ENCODE measurements at regions not wholly inside any gene's neighbourhood (a gene's known extent, or its start where the extent isn't known, plus 50 kb on each side); places are given as distances from the start of the nearest gene placed in this dataset.

DNA sequence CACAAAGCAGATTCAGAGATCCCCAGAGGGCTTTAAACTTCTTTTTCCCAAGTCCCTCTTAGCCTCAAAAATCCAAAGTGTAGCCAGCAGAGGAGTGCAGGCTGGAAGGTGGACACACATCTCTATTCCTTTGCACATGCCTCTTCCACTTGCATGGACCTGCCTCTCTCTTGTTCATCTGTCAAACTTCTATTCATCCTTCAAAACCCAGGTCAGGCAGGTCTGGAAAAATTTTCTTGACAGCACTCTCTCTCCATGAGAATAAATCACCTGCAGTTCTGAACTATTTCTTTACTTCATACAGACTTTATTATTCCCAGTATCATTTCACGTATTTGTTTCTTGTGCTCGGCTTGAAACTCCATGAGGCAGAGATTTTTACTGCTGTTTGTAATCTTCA lies 127.5 kb downstream of the SS18 start:
- POLR2A ChIA-PET: no interaction called here
- H3K4me3 Mint-ChIP-seq: no peak overlapping the region
- DNase-seq: no peak
- no peaks in the 10 kb centered on the region for H3K4me1 Mint-ChIP-seq
- no peak for ATAC-seq (ENCODE audit: low read depth)
- no peak overlapping the region for H3K27ac Mint-ChIP-seq
- H3K27me3 Mint-ChIP-seq: peaks cover 37% of the 10 kb centered on the region
- H3K9me3 Mint-ChIP-seq: no peaks in the 10 kb centered on the region
- H3K36me3 Mint-ChIP-seq: no peaks in the 10 kb centered on the region

DNA sequence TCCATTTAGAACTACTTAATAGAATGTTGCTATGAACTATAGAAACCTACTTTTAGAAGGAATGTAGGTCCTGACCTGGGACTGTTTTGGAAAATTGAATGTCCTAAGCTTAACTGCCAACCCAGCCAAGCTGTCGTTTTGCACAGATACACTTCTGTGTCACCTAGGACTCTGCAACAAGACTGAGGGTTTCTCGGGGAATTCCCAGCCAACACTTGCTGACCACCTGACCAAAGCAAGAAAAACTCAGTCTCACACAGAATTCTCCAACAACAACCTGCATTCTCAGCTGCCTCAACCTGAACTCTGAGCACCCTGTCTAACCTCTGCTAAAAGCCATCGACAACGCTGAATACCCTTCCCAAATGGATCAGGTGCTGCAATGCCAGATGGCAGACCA lies 128.2 kb downstream of the SS18 start:
- Mint-ChIP-seq H3K36me3 (no peaks in the 10 kb centered on the region), H3K27me3 (peaks cover 30% of the 10 kb centered on the region), H3K27ac (no peak overlapping the region), H3K9me3 (no peaks in the 10 kb centered on the region), H3K4me3 (no peak overlapping the region), H3K4me1 (no peaks in the 10 kb centered on the region)
- POLR2A ChIA-PET: no interaction called here
- ATAC-seq (ENCODE audit: low read depth): no peak
- no peak for DNase-seq

DNA sequence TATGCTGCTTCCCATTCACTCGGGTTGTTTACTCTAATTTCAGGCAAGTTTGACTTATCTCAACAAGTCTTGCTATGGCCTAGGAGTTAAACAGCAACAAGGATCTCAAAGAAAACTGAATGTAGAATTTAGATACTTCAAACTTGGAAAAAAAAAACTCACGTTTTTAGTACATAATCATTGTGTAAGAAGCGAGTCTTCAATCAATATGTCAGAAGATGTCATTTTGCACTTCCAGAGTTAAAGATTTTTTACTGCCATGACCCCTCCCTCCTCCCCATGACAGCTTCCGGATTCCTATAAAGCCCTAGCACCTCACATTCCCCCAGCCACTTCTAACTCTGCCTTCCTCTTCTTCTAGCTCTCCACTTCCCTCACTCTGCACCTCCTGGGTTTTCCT lies 133.4 kb downstream of the SS18 start:
- no peak overlapping the region for H3K4me3 Mint-ChIP-seq
- peaks cover 8% of the 10 kb centered on the region for H3K4me1 Mint-ChIP-seq
- H3K36me3 Mint-ChIP-seq: no peaks in the 10 kb centered on the region
- ATAC-seq (ENCODE audit: low read depth): no peak
- H3K9me3 Mint-ChIP-seq: no peaks in the 10 kb centered on the region
- peaks cover 4% of the 10 kb centered on the region for H3K27me3 Mint-ChIP-seq
- no peak overlapping the region for H3K27ac Mint-ChIP-seq
- no peak for DNase-seq
- POLR2A ChIA-PET: no interaction called here

DNA sequence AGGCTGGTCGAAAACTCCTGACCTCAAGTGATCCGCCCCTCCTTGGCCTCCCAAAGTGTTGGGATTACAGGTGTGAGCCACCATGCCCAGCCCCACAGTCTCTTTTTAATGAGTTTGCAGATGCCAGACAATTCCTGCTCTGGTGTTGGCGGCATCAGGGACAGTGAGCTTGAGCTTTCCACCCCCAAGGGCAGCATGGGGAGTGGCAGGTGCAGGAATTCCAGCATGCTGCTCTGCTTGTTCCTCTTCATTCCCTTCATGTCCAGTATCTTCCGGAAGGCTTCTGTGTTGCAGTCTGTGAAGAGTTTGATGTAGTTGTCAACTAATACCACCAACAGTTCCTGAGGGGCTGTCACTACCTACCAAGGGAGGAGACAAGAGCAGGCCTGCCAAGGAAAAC lies 137.3 kb downstream of the SS18 start:
- POLR2A ChIA-PET: no interaction called here
- H3K9me3 Mint-ChIP-seq: no peaks in the 10 kb centered on the region

DNA sequence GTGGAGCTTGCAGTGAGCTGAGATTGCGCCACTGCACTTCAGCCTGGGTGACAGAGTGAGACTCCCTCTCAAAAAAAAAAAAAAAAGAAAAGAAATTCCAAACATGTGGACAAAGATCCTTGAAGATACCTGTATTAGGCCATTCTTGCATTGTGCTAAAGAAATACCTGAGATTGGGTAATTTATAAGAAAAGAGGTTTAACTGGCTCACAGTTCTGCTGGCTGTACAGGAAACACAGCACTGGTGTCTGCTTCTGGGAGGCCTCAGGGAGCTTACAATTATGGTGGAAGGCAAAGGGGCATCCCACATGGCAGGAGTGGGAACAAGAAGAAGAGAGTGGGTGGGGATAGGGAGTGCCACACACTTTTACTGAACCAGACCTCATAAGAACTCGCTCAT lies 140.1 kb downstream of the SS18 start:
- Mint-ChIP-seq H3K4me3 (no peak overlapping the region), H3K4me1 (peaks cover 8% of the 10 kb centered on the region), H3K9me3 (no peaks in the 10 kb centered on the region), H3K27me3 (peaks cover 12% of the 10 kb centered on the region), H3K27ac (no peak overlapping the region), H3K36me3 (no peaks in the 10 kb centered on the region)
- POLR2A ChIA-PET: no interaction called here
- no peak for ATAC-seq (ENCODE audit: low read depth)
- DNase-seq: no peak

More for the DNA sequence above, 137.3 kb downstream of the SS18 start:
- Mint-ChIP-seq H3K27ac (no peak overlapping the region), H3K27me3 (peaks cover 4% of the 10 kb centered on the region), H3K36me3 (no peaks in the 10 kb centered on the region), H3K4me3 (no peak overlapping the region), H3K4me1 (peaks cover 8% of the 10 kb centered on the region)
- no peak for DNase-seq
- ATAC-seq (ENCODE audit: low read depth): no peak

DNA sequence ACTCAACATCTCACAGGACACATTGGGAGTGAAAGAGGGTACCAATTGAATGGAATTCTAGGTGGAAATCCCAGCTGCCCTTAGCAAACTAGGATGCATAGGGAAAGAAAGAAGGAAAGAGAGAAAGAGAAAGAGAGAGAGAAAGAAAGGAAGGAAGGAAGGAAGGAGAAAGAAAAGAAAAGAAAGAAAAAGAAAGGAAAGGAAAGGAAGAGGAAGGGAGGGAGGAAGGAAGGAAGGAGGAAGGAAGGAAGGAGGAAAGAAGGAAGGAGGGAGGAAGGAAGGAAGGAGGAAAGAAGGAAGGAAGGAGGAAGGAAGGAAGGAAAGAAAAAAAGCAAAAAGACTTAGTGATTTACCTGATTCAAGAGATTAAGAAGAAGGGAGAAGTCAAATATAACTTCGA lies 143.9 kb downstream of the SS18 start:
- Mint-ChIP-seq H3K4me1 (no peaks in the 10 kb centered on the region), H3K9me3 (no peaks in the 10 kb centered on the region), H3K27me3 (peaks cover 20% of the 10 kb centered on the region), H3K36me3 (no peaks in the 10 kb centered on the region), H3K27ac (no peak overlapping the region), H3K4me3 (no peak overlapping the region)
- ATAC-seq (ENCODE audit: low read depth): no peak
- DNase-seq: no peak
- POLR2A ChIA-PET: no interaction called here

DNA sequence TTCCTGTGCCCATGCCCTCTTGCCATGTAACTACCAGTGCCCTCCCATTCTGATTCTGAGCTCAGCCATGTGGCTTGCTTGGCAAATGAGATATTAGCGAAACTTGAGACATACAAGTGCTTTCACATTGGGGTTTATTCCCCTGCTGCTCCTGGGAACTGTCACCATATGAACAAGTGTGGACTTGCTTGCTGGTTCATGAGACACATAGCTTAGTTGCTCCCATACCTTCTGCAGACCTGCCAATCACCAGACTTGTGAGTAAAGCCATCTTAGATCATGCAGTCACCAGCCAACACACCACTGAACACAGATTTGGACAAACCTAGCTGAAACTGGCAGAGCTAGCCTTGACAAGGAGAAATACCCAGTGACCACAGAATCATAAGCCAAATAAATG lies 155.1 kb downstream of the SS18 start:
- POLR2A ChIA-PET: no interaction called here
- no peak overlapping the region for H3K4me3 Mint-ChIP-seq
- H3K36me3 Mint-ChIP-seq: no peaks in the 10 kb centered on the region
- ATAC-seq (ENCODE audit: low read depth): no peak
- no peaks in the 10 kb centered on the region for H3K9me3 Mint-ChIP-seq
- no peak overlapping the region for H3K27ac Mint-ChIP-seq
- no peaks in the 10 kb centered on the region for H3K4me1 Mint-ChIP-seq
- H3K27me3 Mint-ChIP-seq: peaks cover 20% of the 10 kb centered on the region
- DNase-seq: no peak

DNA sequence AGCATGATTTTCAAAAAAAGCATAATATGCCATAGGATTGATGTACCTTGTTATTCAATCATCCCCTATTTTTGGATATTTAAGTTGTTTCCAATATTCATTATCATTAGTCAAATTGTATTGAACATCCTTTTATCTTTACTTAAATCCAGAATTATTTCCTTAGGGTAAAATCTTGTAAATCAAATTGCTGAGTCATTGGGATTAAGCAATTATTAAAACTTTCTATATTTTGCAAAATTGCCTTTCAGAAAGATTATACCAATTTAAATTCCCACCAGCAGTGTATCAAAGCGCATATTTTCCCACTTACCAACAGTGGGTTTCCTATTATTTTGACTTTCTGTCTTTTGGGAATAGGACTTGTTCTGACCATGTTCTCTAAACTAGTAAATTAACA lies 159.3 kb downstream of the SS18 start:
- Mint-ChIP-seq H3K36me3 (no peaks in the 10 kb centered on the region), H3K4me1 (peaks cover 7% of the 10 kb centered on the region), H3K27ac (no peak overlapping the region), H3K4me3 (no peak overlapping the region), H3K9me3 (no peaks in the 10 kb centered on the region), H3K27me3 (peaks cover 17% of the 10 kb centered on the region)
- POLR2A ChIA-PET: no interaction called here
- ATAC-seq (ENCODE audit: low read depth) (no peak), DNase-seq (no peak)

DNA sequence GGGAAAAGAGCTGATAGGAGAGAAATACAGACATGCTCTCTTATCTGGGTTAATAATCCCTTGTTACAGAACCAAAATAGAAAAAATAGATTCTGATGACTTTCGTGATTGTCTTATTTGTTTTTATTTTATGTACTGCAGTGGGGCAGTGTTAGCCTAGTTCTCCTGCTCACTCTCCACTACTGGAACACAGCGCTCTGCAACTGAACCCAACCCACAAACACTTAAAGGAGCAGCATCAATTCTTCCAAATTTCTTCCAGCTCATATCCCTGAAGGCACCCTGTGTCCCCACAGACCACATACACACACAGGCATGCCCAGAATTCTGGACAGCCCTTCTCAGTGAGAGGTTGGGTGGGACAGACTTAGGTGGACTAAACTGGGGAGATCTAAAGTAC lies 160.6 kb downstream of the SS18 start:
- POLR2A ChIA-PET: no interaction called here
- no peak for DNase-seq
- no peaks in the 10 kb centered on the region for H3K9me3 Mint-ChIP-seq
- peaks cover 7% of the 10 kb centered on the region for H3K4me1 Mint-ChIP-seq
- no peak for ATAC-seq (ENCODE audit: low read depth)
- H3K27me3 Mint-ChIP-seq: peaks cover 17% of the 10 kb centered on the region
- no peak overlapping the region for H3K4me3 Mint-ChIP-seq
- H3K27ac Mint-ChIP-seq: no peak overlapping the region
- no peaks in the 10 kb centered on the region for H3K36me3 Mint-ChIP-seq

DNA sequence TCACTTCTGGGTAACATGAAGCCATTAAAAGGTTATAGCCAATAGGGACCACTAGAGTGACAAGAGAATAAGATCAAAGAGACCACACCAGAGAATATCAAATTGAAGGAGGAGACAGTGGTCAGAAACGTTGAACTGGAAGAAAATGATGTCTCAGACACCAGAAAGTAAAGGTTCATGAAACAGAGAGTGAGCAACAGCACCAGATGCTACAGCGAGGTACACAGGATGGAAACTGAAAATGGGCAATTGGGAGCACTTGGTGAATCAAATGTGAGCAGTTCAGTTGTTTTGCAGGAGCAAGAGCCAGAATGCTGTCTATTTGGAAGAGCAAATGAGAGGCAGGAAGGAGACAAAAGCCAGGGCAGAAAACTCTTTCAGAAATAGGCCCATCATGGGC lies 162.6 kb downstream of the SS18 start:
- H3K9me3 Mint-ChIP-seq: no peaks in the 10 kb centered on the region
- no peak overlapping the region for H3K4me3 Mint-ChIP-seq
- peaks cover 7% of the 10 kb centered on the region for H3K4me1 Mint-ChIP-seq
- ATAC-seq (ENCODE audit: low read depth) (no peak), DNase-seq (no peak)
- POLR2A ChIA-PET: no interaction called here
- H3K36me3 Mint-ChIP-seq: no peaks in the 10 kb centered on the region
- H3K27ac Mint-ChIP-seq: no peak overlapping the region
- H3K27me3 Mint-ChIP-seq: peaks cover 14% of the 10 kb centered on the region

DNA sequence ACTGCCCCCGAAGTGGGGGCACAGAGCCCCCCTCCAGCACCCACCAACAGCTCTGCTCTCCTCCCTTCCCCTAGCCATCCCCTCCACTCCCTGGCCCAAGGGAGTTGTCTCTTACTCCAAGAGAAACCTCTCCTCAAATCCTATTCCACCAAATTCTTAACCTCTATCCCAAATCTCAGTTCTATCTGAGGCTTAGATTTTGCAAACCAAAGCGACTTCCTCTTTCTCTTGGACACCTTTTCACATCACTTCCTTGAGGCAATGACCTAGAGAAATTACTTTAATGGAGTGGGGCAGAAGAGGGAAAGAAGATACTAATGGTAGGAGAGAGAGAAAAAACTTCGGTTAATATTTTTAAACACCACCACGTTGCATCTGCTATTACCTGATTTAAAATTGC lies 167.2 kb downstream of the SS18 start:
- ATAC-seq (ENCODE audit: low read depth) (no peak), DNase-seq (no peak)
- Mint-ChIP-seq H3K9me3 (no peaks in the 10 kb centered on the region), H3K4me1 (peaks cover 7% of the 10 kb centered on the region), H3K36me3 (no peaks in the 10 kb centered on the region), H3K27ac (no peak overlapping the region), H3K4me3 (no peak overlapping the region), H3K27me3 (peaks cover 2% of the 10 kb centered on the region)
- POLR2A ChIA-PET: no interaction called here

DNA sequence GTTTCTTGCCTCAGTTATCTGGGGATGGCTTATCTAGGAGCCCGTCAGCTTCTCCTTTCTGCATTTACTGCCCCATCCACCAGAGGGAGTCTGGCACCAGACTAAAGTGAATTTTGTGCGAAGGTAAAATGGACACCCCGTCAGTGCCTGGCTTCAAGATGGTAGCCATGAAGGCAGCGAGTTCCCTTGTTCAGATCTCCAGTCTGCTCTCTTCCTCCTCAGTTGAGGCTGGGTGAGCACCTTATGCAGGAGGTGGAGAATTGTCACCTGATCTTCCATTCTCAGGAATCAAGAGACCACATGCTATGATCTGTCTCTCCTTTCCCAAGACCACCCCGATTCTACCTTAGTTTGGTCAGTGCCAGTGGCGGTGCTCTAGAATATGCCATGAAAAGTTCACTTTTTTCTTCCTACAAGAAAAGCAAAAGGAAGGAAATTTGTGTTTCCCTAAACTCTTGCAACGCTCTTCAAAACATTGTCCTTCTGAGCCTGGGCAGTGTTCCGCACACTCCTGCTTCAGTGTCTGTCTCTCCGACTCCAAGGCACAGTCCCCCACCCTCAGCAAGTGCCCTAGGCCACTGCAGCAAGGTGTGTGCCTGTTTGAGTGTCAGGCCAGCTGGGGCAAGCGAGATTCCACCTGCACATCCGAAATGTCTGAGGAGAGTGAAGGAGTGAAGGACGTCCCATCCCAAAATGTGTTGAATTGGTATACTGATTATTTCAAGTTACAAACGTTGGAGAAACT lies 168.6 kb downstream of the SS18 start:
- ATAC-seq (ENCODE audit: low read depth) (peak; percentile 22), DNase-seq (peak; percentile 31)
- H3K4me3 Mint-ChIP-seq: no peak overlapping the region
- H3K36me3 Mint-ChIP-seq: no peaks in the 10 kb centered on the region
- H3K4me1 Mint-ChIP-seq: no peaks in the 10 kb centered on the region
- no peaks in the 10 kb centered on the region for H3K9me3 Mint-ChIP-seq
- POLR2A ChIA-PET: no interaction called here
- H3K27me3 Mint-ChIP-seq: peaks cover 2% of the 10 kb centered on the region
- H3K27ac Mint-ChIP-seq: no peak overlapping the region

DNA sequence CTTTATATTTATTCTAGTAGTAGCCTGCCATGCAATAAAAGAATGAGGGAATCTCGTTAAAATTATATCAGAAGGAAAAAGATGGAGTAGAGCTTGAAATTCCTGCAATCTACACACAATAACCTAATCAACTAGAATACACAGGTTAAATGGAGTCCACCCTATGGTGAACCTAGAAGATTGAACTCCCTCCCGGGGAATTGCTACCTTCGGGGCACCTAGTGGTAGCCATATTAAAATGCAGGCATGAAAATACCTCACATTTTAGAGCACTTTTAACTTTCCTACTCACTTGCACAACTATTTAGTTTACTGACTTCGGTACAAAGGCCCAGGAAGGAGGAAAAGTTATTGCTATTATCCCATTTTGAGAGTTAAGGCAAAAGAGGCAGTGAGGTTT lies 174.5 kb downstream of the SS18 start:
- no peaks in the 10 kb centered on the region for H3K4me1 Mint-ChIP-seq
- POLR2A ChIA-PET: no interaction called here
- no peaks in the 10 kb centered on the region for H3K9me3 Mint-ChIP-seq
- H3K27ac Mint-ChIP-seq: no peak overlapping the region
- DNase-seq: no peak
- no peak overlapping the region for H3K4me3 Mint-ChIP-seq
- H3K27me3 Mint-ChIP-seq: peaks cover 2% of the 10 kb centered on the region
- no peak for ATAC-seq (ENCODE audit: low read depth)
- H3K36me3 Mint-ChIP-seq: no peaks in the 10 kb centered on the region

DNA sequence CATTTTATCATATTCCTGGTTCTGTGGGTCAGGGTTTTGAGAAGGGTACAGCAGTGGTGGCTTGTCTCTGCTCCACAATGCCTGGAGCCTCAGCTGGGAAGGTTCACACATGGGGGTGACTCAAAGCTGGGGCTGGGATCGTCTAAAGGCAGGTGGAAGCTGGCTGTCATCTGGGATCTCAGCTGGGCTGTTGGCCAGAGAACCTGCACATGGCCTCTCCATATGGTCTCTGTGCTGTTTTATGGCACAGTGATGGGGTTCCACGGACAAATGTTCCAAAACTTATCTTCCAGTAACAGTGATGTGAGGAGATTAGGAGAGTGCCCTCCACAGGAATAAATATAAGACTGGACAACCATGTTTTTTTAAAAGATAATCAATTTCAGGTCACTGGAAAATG lies 191.4 kb downstream of the SS18 start:
- H3K4me3 Mint-ChIP-seq: no peak overlapping the region
- no peak overlapping the region for H3K27ac Mint-ChIP-seq
- H3K4me1 Mint-ChIP-seq: no peaks in the 10 kb centered on the region
- ATAC-seq (ENCODE audit: low read depth): no peak
- H3K36me3 Mint-ChIP-seq: no peaks in the 10 kb centered on the region
- peaks cover 7% of the 10 kb centered on the region for H3K27me3 Mint-ChIP-seq
- no peak for DNase-seq
- no peaks in the 10 kb centered on the region for H3K9me3 Mint-ChIP-seq
- POLR2A ChIA-PET: no interaction called here

DNA sequence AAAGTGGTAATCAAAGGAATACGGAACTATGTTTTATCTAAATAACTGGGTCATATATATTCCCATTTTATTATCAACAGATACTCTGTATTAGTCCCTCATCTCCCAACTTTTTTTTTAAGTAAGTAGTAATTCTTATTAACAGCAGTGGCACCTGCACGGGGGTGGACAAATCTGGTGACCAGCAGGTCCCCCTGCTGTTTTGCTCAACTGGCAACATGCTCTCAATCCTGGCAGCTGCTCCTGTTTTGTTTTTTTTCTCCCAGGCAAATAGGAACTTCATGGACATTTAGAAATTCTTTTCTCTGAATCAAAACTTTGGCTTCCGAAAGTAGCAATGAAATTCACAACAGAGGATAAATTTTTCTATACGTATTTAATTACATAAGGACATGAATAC lies 193.5 kb downstream of the SS18 start:
- H3K4me3 Mint-ChIP-seq: no peak overlapping the region
- ATAC-seq (ENCODE audit: low read depth): no peak
- H3K4me1 Mint-ChIP-seq: no peaks in the 10 kb centered on the region
- no peak overlapping the region for H3K27ac Mint-ChIP-seq
- no peaks in the 10 kb centered on the region for H3K9me3 Mint-ChIP-seq
- no peak for DNase-seq
- peaks cover 8% of the 10 kb centered on the region for H3K27me3 Mint-ChIP-seq
- POLR2A ChIA-PET: no interaction called here
- H3K36me3 Mint-ChIP-seq: no peaks in the 10 kb centered on the region
